ENCODE measurements at regions not wholly inside any gene's neighbourhood (a gene's known extent, or its start where the extent isn't known, plus 50 kb on each side); places are given as distances from the start of the nearest gene placed in this dataset.

- H3K27me3 ChIP-seq (ENCODE audit: insufficient read depth, low read length): no peaks in the 10 kb centered on the region
- H3K27ac ChIP-seq (ENCODE audit: low read depth, low read length, poor library complexity, severe bottlenecking): no peak overlapping the region
- no peaks in the 10 kb centered on the region for H4K20me1 ChIP-seq (ENCODE audit: insufficient read depth, low read length)
- no peak overlapping the region for H3K4me3 ChIP-seq (ENCODE audit: low read depth, low read length, poor library complexity, severe bottlenecking)
- no peak overlapping the region for H3K9ac ChIP-seq (ENCODE audit: low read length)
- H3F3A ChIP-seq (ENCODE audit: insufficient read depth, low read length): no peaks in the 10 kb centered on the region
- H3K79me2 ChIP-seq (ENCODE audit: insufficient read depth, low read length): no peaks in the 10 kb centered on the region
- no peaks in the 10 kb centered on the region for H3K36me3 ChIP-seq (ENCODE audit: insufficient read depth, low read length)
- H3K9me2 ChIP-seq (ENCODE audit: low read depth, low read length): no peaks in the 10 kb centered on the region
- no peaks in the 10 kb centered on the region for H3K9me3 ChIP-seq (ENCODE audit: low read length)
- no peak for TF ChIP-seq EZH2 (IDR thresholded peaks at IDR 0.05; ENCODE audit: borderline replicate concordance, low read length)
- no peak for TF ChIP-seq CTCF (IDR thresholded peaks at IDR 0.05; ENCODE audit: low read length)
- no peak overlapping the region for H3K4me2 ChIP-seq (ENCODE audit: low read length)
- no peaks in the 10 kb centered on the region for H3K4me1 ChIP-seq (ENCODE audit: insufficient read depth, low read length, severe bottlenecking)
- no peak overlapping the region for H2AFZ ChIP-seq (ENCODE audit: low read length)
Measured at GRCh38 chr12:97778111-97778510, 315.5 kb downstream of the RMST start.

- H2AFZ ChIP-seq (ENCODE audit: low read length): no peak overlapping the region
- H4K20me1 ChIP-seq (ENCODE audit: insufficient read depth, low read length): no peaks in the 10 kb centered on the region
Measured at GRCh38 chr12:97781342-97781741, 318.7 kb downstream of the RMST start.

GRCh38 chr12:97784904-97785303 is 322.3 kb downstream of the RMST start:
- no peaks in the 10 kb centered on the region for H3K4me1 ChIP-seq (ENCODE audit: insufficient read depth, low read length, severe bottlenecking)
- H3K27ac ChIP-seq (ENCODE audit: low read depth, low read length, poor library complexity, severe bottlenecking): no peak overlapping the region
- H3K79me2 ChIP-seq (ENCODE audit: insufficient read depth, low read length): no peaks in the 10 kb centered on the region
- H3K9ac ChIP-seq (ENCODE audit: low read length): no peak overlapping the region
- no peak for TF ChIP-seq CTCF (IDR thresholded peaks at IDR 0.05; ENCODE audit: low read length)
- TF ChIP-seq EZH2 (IDR thresholded peaks at IDR 0.05; ENCODE audit: borderline replicate concordance, low read length): no peak
- no peaks in the 10 kb centered on the region for H3K9me3 ChIP-seq (ENCODE audit: low read length)
- no peaks in the 10 kb centered on the region for H4K20me1 ChIP-seq (ENCODE audit: insufficient read depth, low read length)
- no peaks in the 10 kb centered on the region for H3K27me3 ChIP-seq (ENCODE audit: insufficient read depth, low read length)
- H2AFZ ChIP-seq (ENCODE audit: low read length): no peak overlapping the region
- H3K4me2 ChIP-seq (ENCODE audit: low read length): no peak overlapping the region
- no peaks in the 10 kb centered on the region for H3K36me3 ChIP-seq (ENCODE audit: insufficient read depth, low read length)
- H3F3A ChIP-seq (ENCODE audit: insufficient read depth, low read length): no peaks in the 10 kb centered on the region
- no peak overlapping the region for H3K4me3 ChIP-seq (ENCODE audit: low read depth, low read length, poor library complexity, severe bottlenecking)
- no peaks in the 10 kb centered on the region for H3K9me2 ChIP-seq (ENCODE audit: low read depth, low read length)

More at GRCh38 chr12:97781342-97781741, 318.7 kb downstream of the RMST start:
- no peaks in the 10 kb centered on the region for H3K27me3 ChIP-seq (ENCODE audit: insufficient read depth, low read length)
- no peaks in the 10 kb centered on the region for H3K4me1 ChIP-seq (ENCODE audit: insufficient read depth, low read length, severe bottlenecking)
- H3K9ac ChIP-seq (ENCODE audit: low read length): no peak overlapping the region
- no peaks in the 10 kb centered on the region for H3K36me3 ChIP-seq (ENCODE audit: insufficient read depth, low read length)
- H3K27ac ChIP-seq (ENCODE audit: low read depth, low read length, poor library complexity, severe bottlenecking): no peak overlapping the region
- H3K4me2 ChIP-seq (ENCODE audit: low read length): no peak overlapping the region
- H3F3A ChIP-seq (ENCODE audit: insufficient read depth, low read length): no peaks in the 10 kb centered on the region
- no peak for TF ChIP-seq CTCF (IDR thresholded peaks at IDR 0.05; ENCODE audit: low read length)
- no peak for TF ChIP-seq EZH2 (IDR thresholded peaks at IDR 0.05; ENCODE audit: borderline replicate concordance, low read length)
- no peaks in the 10 kb centered on the region for H3K9me2 ChIP-seq (ENCODE audit: low read depth, low read length)
- no peaks in the 10 kb centered on the region for H3K79me2 ChIP-seq (ENCODE audit: insufficient read depth, low read length)
- H3K9me3 ChIP-seq (ENCODE audit: low read length): no peaks in the 10 kb centered on the region
- no peak overlapping the region for H3K4me3 ChIP-seq (ENCODE audit: low read depth, low read length, poor library complexity, severe bottlenecking)
